ENCODE measurements at regions not wholly inside any gene's neighbourhood (a gene's known extent, or its start where the extent isn't known, plus 50 kb on each side); places are given as distances from the start of the nearest gene placed in this dataset.

GRCh38 chr14:87175175-87175574, 817.8 kb downstream of the GALC start (continued):
- no peak for TF ChIP-seq ZNF462 (CRISPR knock-in tag; IDR thresholded peaks at IDR 0.05)
- no peak for TF ChIP-seq POLR2AphosphoS5 (IDR thresholded peaks at IDR 0.05; ENCODE audit: low read depth)
- no peak for TF ChIP-seq CTCF (conservative IDR thresholded peaks at IDR 0.05; ENCODE audit: low read depth in 2 of 2)
- TF ChIP-seq, protein P1, sequence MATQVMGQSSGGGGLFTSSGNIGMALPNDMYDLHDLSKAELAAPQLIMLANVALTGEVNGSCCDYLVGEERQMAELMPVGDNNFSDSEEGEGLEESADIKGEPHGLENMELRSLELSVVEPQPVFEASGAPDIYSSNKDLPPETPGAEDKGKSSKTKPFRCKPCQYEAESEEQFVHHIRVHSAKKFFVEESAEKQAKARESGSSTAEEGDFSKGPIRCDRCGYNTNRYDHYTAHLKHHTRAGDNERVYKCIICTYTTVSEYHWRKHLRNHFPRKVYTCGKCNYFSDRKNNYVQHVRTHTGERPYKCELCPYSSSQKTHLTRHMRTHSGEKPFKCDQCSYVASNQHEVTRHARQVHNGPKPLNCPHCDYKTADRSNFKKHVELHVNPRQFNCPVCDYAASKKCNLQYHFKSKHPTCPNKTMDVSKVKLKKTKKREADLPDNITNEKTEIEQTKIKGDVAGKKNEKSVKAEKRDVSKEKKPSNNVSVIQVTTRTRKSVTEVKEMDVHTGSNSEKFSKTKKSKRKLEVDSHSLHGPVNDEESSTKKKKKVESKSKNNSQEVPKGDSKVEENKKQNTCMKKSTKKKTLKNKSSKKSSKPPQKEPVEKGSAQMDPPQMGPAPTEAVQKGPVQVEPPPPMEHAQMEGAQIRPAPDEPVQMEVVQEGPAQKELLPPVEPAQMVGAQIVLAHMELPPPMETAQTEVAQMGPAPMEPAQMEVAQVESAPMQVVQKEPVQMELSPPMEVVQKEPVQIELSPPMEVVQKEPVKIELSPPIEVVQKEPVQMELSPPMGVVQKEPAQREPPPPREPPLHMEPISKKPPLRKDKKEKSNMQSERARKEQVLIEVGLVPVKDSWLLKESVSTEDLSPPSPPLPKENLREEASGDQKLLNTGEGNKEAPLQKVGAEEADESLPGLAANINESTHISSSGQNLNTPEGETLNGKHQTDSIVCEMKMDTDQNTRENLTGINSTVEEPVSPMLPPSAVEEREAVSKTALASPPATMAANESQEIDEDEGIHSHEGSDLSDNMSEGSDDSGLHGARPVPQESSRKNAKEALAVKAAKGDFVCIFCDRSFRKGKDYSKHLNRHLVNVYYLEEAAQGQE (IDR thresholded peaks at IDR 0.05; ENCODE audit: unreplicated experiment), result no peak
- TF ChIP-seq CREB1 (CRISPR knock-in tag; IDR thresholded peaks at IDR 0.05; ENCODE audit: low read depth), result no peak
- no peak for TF ChIP-seq JUNB (IDR thresholded peaks at IDR 0.05; ENCODE audit: unreplicated experiment)
- no peak for TF ChIP-seq ZNF331 (CRISPR knock-in tag; IDR thresholded peaks at IDR 0.05; ENCODE audit: low read depth)
- TF ChIP-seq EZH2phosphoT487 (IDR thresholded peaks at IDR 0.05; ENCODE audit: unreplicated experiment), result no peak
- no peak for TF ChIP-seq STAT1 (IDR thresholded peaks at IDR 0.05; ENCODE audit: unreplicated experiment)
- TF ChIP-seq ZNF114 (CRISPR knock-in tag; IDR thresholded peaks at IDR 0.05), result no peak

Data from GM23338 (cell line).